ENCODE measurements at regions not wholly inside any gene's neighbourhood (a gene's known extent, or its start where the extent isn't known, plus 50 kb on each side); places are given as distances from the start of the nearest gene placed in this dataset.

DNA sequence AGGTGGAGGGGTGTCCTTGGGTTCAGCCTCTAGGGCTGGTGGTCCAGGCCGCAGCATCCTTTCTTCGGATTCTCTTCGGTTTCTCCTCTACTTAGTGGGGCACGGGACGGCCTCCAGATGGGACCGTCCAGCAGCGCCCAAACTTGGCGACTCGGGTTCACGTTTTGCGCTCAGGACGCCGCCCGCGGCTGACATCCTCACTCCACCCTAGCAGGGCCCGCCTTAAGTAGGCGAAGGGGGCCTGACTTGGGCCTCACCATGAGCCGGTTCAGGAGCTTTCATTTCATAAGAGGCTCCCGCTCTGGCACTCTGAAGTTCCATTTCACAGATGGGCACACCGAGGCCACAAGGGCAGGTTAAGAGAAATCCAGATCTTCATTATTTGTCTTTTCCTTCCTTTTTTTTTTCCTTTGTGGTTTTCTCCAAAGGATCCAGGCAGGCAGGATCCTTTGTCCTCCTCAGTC lies 141.2 kb downstream of the SEC14L1 start:
- no peak for TF ChIP-seq CTCF (IDR thresholded peaks at IDR 0.05)
- TF ChIP-seq POLR2A (IDR thresholded peaks at IDR 0.05): no peak
- TF ChIP-seq EP300 (IDR thresholded peaks at IDR 0.05): no peak
